H9 (cell line): ENCODE measurements at regions not wholly inside any gene's neighbourhood (a gene's known extent, or its start where the extent isn't known, plus 50 kb on each side); places are given as distances from the start of the nearest gene placed in this dataset.

ENCODE experiments used
- DNase-seq: peaks from one replicate; pipeline ENCODE4 v3.0.0-alpha.2; 2017
- H2AFZ ChIP-seq: one replicate; pipeline ENCODE4 v1.6.1; 2013; ENCODE audit warnings: mild to moderate bottlenecking, low read length, control low read depth, moderate library complexity
- H2AK5ac ChIP-seq: 2 replicates; pipeline ENCODE4 v1.6.1; 2013; ENCODE audit warnings: low read length, control low read depth, mixed read lengths; ENCODE audit not compliant: insufficient read length
- H2BK120ac ChIP-seq: one replicate; pipeline ENCODE4 v1.6.1; 2013; ENCODE audit warnings: low read depth, mild to moderate bottlenecking, low read length, control low read depth, inconsistent platforms; ENCODE audit not compliant: poor library complexity, severe bottlenecking
- H2BK12ac ChIP-seq: 2 replicates; pipeline ENCODE4 v1.6.1; 2013; ENCODE audit warnings: low read length, control low read depth, mixed read lengths, low read depth; ENCODE audit not compliant: insufficient read length
- H2BK15ac ChIP-seq: 2 replicates; pipeline ENCODE4 v1.6.1; 2013; ENCODE audit warnings: low read depth, low read length, control low read depth
- H2BK20ac ChIP-seq: one replicate; pipeline ENCODE4 v1.6.1; 2013; ENCODE audit warnings: low read depth, mild to moderate bottlenecking, low read length, control low read depth, inconsistent platforms; ENCODE audit not compliant: poor library complexity, severe bottlenecking
- H2BK5ac ChIP-seq: 2 replicates; pipeline ENCODE4 v1.6.1; 2013; ENCODE audit warnings: low read length, control low read depth, mixed read lengths; ENCODE audit not compliant: insufficient read length
- H3K14ac ChIP-seq: 2 replicates; pipeline ENCODE4 v1.6.1; 2013; ENCODE audit warnings: low read length, control low read depth; ENCODE audit not compliant: insufficient read depth
- H3K18ac ChIP-seq: 2 replicates; pipeline ENCODE4 v1.6.1; 2013; ENCODE audit warnings: low read depth, mild to moderate bottlenecking, mixed read lengths, low read length, control low read depth; ENCODE audit not compliant: insufficient read length
- H3K23ac ChIP-seq: 2 replicates; pipeline ENCODE4 v1.6.1; 2013; ENCODE audit warnings: low read length, control low read depth, mixed read lengths, low read depth; ENCODE audit not compliant: insufficient read length
- H3K23me2 ChIP-seq: 2 replicates; pipeline ENCODE4 v1.6.1; 2013; ENCODE audit warnings: low read depth, mild to moderate bottlenecking, mixed read lengths, low read length, control low read depth; ENCODE audit not compliant: insufficient read length, poor library complexity, severe bottlenecking
- H3K27ac ChIP-seq: 2 replicates; pipeline ENCODE4 v1.5.1; 2013; ENCODE audit warnings: low read length, control low read depth, mixed read lengths, low read depth; ENCODE audit not compliant: insufficient read length
- H3K27me3 ChIP-seq: 2 replicates; pipeline ENCODE4 v1.6.1; 2013; ENCODE audit warnings: low read length, control low read depth, inconsistent platforms; ENCODE audit not compliant: insufficient read depth
- H3K4ac ChIP-seq: 2 replicates; pipeline ENCODE4 v1.6.1; 2013; ENCODE audit warnings: low read depth, mild to moderate bottlenecking, control low read depth, inconsistent platforms, low read length, moderate library complexity
- H3K4me1 ChIP-seq: 2 replicates; pipeline ENCODE4 v1.6.1; 2013; ENCODE audit warnings: low read length, control low read depth, inconsistent platforms; ENCODE audit not compliant: insufficient read depth
- H3K4me2 ChIP-seq: 2 replicates; pipeline ENCODE4 v1.6.1; 2013; ENCODE audit warnings: low read length, control low read depth, mixed read lengths; ENCODE audit not compliant: insufficient read length, insufficient read depth
- H3K56ac ChIP-seq: 2 replicates; pipeline ENCODE4 v1.6.1; 2013; ENCODE audit warnings: low read depth, mild to moderate bottlenecking, mixed read lengths, low read length, control low read depth; ENCODE audit not compliant: insufficient read length
- H3K79me1 ChIP-seq: 2 replicates; pipeline ENCODE4 v1.6.1; 2013; ENCODE audit warnings: low read depth, mild to moderate bottlenecking, moderate library complexity, low read length, control low read depth, inconsistent platforms; ENCODE audit not compliant: insufficient read depth, poor library complexity, severe bottlenecking
- H3K79me2 ChIP-seq: 2 replicates; pipeline ENCODE4 v1.6.1; 2013; ENCODE audit warnings: low read length, control low read depth, inconsistent platforms; ENCODE audit not compliant: insufficient read depth
- H3K9ac ChIP-seq: 2 replicates; pipeline ENCODE4 v1.6.1; 2013; ENCODE audit warnings: low read length, control low read depth, mixed read lengths; ENCODE audit not compliant: insufficient read length; ENCODE audit errors: extremely low read depth
- H3K9me3 ChIP-seq: one replicate; pipeline ENCODE4 v1.6.1; 2013; ENCODE audit warnings: low read depth, low read length, inconsistent platforms; ENCODE audit not compliant: control insufficient read depth
- H3T11ph ChIP-seq: one replicate; pipeline ENCODE4 v1.6.1; 2013; ENCODE audit warnings: mild to moderate bottlenecking, low read length, control low read depth, inconsistent platforms
- H4K20me1 ChIP-seq: one replicate; pipeline ENCODE4 v1.6.1; 2013; ENCODE audit not compliant: control insufficient read depth, insufficient read length, insufficient read depth
- H4K5ac ChIP-seq: 2 replicates; pipeline ENCODE4 v1.6.1; 2013; ENCODE audit warnings: low read depth, mild to moderate bottlenecking, mixed read lengths, low read length, control low read depth; ENCODE audit not compliant: insufficient read length
- H4K8ac ChIP-seq: replicated peaks from 2 replicates; pipeline ENCODE4 v1.6.1; 2013; ENCODE audit warnings: low read length, control low read depth, mixed read lengths, low read depth; ENCODE audit not compliant: insufficient read length
- H4K91ac ChIP-seq: 2 replicates; pipeline ENCODE4 v1.6.1; 2013; ENCODE audit warnings: low read depth, mild to moderate bottlenecking, moderate library complexity, mixed read lengths, low read length, control low read depth; ENCODE audit not compliant: insufficient read length
- H3K27ac Mint-ChIP-seq, 3 experiments: 2 replicates in 2 of 3; 3 replicates in 1 of 3; pipeline ENCODE4 v1.8.0; 2020 to 2021; ENCODE audit warnings: mixed read lengths in 3 of 3, mild to moderate bottlenecking in 1 of 3, moderate library complexity in 1 of 3
- H3K27me3 Mint-ChIP-seq: 2 replicates; pipeline ENCODE4 v1.8.0; 2021; ENCODE audit warnings: low read depth, mild to moderate bottlenecking, moderate library complexity, mixed read lengths
- H3K36me3 Mint-ChIP-seq, 3 experiments: 2 replicates in 2 of 3; 3 replicates in 1 of 3; pipeline ENCODE4 v1.8.0; 2020 to 2021; ENCODE audit warnings: low read depth in 3 of 3, mixed read lengths in 3 of 3; ENCODE audit not compliant: insufficient read depth in 1 of 3
- H3K4me1 Mint-ChIP-seq, 2 experiments: 2 replicates each; pipeline ENCODE4 v1.8.0; 2020; ENCODE audit warnings: mixed read lengths in 2 of 2
- H3K4me3 Mint-ChIP-seq, 2 experiments: 2 replicates in 1 of 2; 3 replicates in 1 of 2; pipeline ENCODE4 v1.8.0; 2020 to 2021; ENCODE audit warnings: mild to moderate bottlenecking in 2 of 2, mixed read lengths in 2 of 2, moderate library complexity in 1 of 2
- H3K9me3 Mint-ChIP-seq, 2 experiments: 2 replicates in 1 of 2; 3 replicates in 1 of 2; pipeline ENCODE4 v1.8.0; 2020; ENCODE audit warnings: mild to moderate bottlenecking in 2 of 2, mixed read lengths in 2 of 2, moderate library complexity in 1 of 2
- WGBS: extraction: QIAGEN DNeasy Blood & Tissue Kit; methylation state at CpG from one replicate; pipeline ENCODE4 v1.1.7; 2013; ENCODE audit warnings: missing lambda C conversion rate, low lambda C conversion rate, mixed read lengths; ENCODE audit not compliant: insufficient read length; ENCODE audit errors: extremely low coverage; 5-methylcytosine and 5-hydroxymethylcytosine counted together
- TF ChIP-seq, protein P1 (sequence below): fragments of 200-600 bp; sonication (generic); conservative IDR thresholded peaks from 3 replicates; pipeline ENCODE4 v1.8.0; 2021; ENCODE audit warnings: antibody characterized with exemption, mild to moderate bottlenecking

DNA sequence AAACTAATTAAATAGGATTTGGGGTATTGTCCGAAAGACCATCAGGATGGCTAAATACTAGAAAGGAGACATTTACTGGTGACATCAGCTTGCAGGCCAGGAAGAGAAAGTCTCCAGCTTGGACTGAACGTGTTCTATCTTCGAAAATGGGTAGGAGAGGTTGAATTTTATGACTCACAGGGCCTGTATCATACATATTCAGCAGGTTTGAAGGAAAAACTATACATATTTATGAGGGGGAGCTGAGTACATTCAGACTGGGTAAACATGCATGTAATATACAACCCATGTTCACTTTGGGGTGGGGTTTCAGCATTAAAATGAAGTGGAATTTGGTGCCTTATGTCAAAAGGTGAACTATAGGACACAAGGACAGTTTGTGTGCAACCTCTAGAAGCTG lies 129.3 kb upstream of the CRBN start:
- no peak overlapping the region for H3K4ac ChIP-seq
- no peak overlapping the region for H4K8ac ChIP-seq
- no peak overlapping the region for H3K4me3 Mint-ChIP-seq
- H3K18ac ChIP-seq = no peak overlapping the region
- no peak overlapping the region for H3K56ac ChIP-seq
- H3K9ac ChIP-seq = no peak overlapping the region
- no peak overlapping the region for H2BK12ac ChIP-seq
- H3K23ac ChIP-seq = no peak overlapping the region
- H3K36me3 Mint-ChIP-seq = no peaks in the 10 kb centered on the region
- H3K27me3 Mint-ChIP-seq = no peaks in the 10 kb centered on the region
- no peak overlapping the region for H2BK5ac ChIP-seq
- no peaks in the 10 kb centered on the region for H3K9me3 ChIP-seq
- H3K14ac ChIP-seq = no peak overlapping the region
- no peak overlapping the region for H2BK120ac ChIP-seq
- H3K79me2 ChIP-seq = no peaks in the 10 kb centered on the region
- no CpG with 5 or more reads among the region's 3 CpGs for WGBS
- no peak overlapping the region for H3K27ac Mint-ChIP-seq
- TF ChIP-seq, protein P1, sequence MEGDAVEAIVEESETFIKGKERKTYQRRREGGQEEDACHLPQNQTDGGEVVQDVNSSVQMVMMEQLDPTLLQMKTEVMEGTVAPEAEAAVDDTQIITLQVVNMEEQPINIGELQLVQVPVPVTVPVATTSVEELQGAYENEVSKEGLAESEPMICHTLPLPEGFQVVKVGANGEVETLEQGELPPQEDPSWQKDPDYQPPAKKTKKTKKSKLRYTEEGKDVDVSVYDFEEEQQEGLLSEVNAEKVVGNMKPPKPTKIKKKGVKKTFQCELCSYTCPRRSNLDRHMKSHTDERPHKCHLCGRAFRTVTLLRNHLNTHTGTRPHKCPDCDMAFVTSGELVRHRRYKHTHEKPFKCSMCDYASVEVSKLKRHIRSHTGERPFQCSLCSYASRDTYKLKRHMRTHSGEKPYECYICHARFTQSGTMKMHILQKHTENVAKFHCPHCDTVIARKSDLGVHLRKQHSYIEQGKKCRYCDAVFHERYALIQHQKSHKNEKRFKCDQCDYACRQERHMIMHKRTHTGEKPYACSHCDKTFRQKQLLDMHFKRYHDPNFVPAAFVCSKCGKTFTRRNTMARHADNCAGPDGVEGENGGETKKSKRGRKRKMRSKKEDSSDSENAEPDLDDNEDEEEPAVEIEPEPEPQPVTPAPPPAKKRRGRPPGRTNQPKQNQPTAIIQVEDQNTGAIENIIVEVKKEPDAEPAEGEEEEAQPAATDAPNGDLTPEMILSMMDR = no peak
- DNase-seq = no peak
- no peak overlapping the region for H2AFZ ChIP-seq
- H2AK5ac ChIP-seq = no peak overlapping the region
- no peak overlapping the region for H3K27ac ChIP-seq
- H3K4me1 ChIP-seq = no peaks in the 10 kb centered on the region
- H3K9me3 Mint-ChIP-seq = no peaks in the 10 kb centered on the region; a peak in 1 of 5 replicates
- no peaks in the 10 kb centered on the region for H3K27me3 ChIP-seq
- H3K4me1 Mint-ChIP-seq = no peaks in the 10 kb centered on the region
- H4K20me1 ChIP-seq = no peaks in the 10 kb centered on the region
- H3K23me2 ChIP-seq = no peaks in the 10 kb centered on the region
- no peak overlapping the region for H2BK20ac ChIP-seq
- H3K4me2 ChIP-seq = no peak overlapping the region
- H3K79me1 ChIP-seq = no peaks in the 10 kb centered on the region
- no peak overlapping the region for H3T11ph ChIP-seq
- H4K91ac ChIP-seq = no peak overlapping the region
- H2BK15ac ChIP-seq = no peak overlapping the region
- H4K5ac ChIP-seq = no peak overlapping the region
